HepG2 (cell line): ENCODE measurements at regions not wholly inside any gene's neighbourhood (a gene's known extent, or its start where the extent isn't known, plus 50 kb on each side); places are given as distances from the start of the nearest gene placed in this dataset.
A peak's percentile ranks its signal among the peaks of the same experiment; 100 is the strongest.

Source experiments
- ATM ChIP-seq: fragments of 450-650 bp; IDR thresholded peaks from 2 replicates; pipeline ENCODE4 v1.7.1; 2017; ENCODE audit warnings: mild to moderate bottlenecking, borderline replicate concordance
- CBFB ChIP-seq: sonication (generic); formaldehyde crosslinking; IDR thresholded peaks from 2 replicates; pipeline ENCODE4 v1.4.0; 2020; ENCODE audit warnings: missing genetic modification reagents
- CEBPB ChIP-seq: IDR thresholded peaks from 2 replicates; pipeline ENCODE4 v1.6.1; 2011; ENCODE audit warnings: low read depth, low read length, improper control_type of control experiment, borderline replicate concordance
- CEBPG ChIP-seq: IDR thresholded peaks from 2 replicates; pipeline ENCODE4 v1.6.1; 2016
- ETV6 ChIP-seq: sonication (generic); formaldehyde crosslinking; conservative IDR thresholded peaks from 2 replicates; pipeline ENCODE4 v1.4.0; 2020; ENCODE audit warnings: missing genetic modification reagents
- FOSL2 ChIP-seq: sonication (generic); formaldehyde crosslinking; IDR thresholded peaks from 2 replicates; pipeline ENCODE4 v1.4.0; 2020; ENCODE audit warnings: missing genetic modification reagents
- HNRNPL ChIP-seq: fragments of 200-400 bp; formaldehyde crosslinking; IDR thresholded peaks from 2 replicates; pipeline ENCODE4 v1.6.1; 2017; ENCODE audit warnings: mild to moderate bottlenecking, low read depth, low read length
- MIER3 ChIP-seq: IDR thresholded peaks from 2 replicates; pipeline ENCODE4 v1.6.1; 2016; ENCODE audit warnings: missing compliant biosample characterization, borderline replicate concordance
- MIXL1 ChIP-seq: IDR thresholded peaks from 2 replicates; pipeline ENCODE4 v1.6.1; 2016
- RERE ChIP-seq: IDR thresholded peaks from 2 replicates; pipeline ENCODE4 v1.6.1; 2016; ENCODE audit warnings: low read depth, missing genetic modification reagents, missing compliant biosample characterization
- SIX4 ChIP-seq: sonication (generic); formaldehyde crosslinking; IDR thresholded peaks from 2 replicates; pipeline ENCODE4 v1.4.0; 2020; ENCODE audit warnings: missing genetic modification reagents
- THRA ChIP-seq: sonication (generic); formaldehyde crosslinking; IDR thresholded peaks from 2 replicates; pipeline ENCODE4 v1.4.0; 2020; ENCODE audit warnings: missing genetic modification reagents, borderline replicate concordance
- USF2 ChIP-seq, 2 experiments: sonication (generic) in 1 of 2; formaldehyde crosslinking in 1 of 2; IDR thresholded peaks; 2 replicates each; pipeline versions ENCODE4 v1.5.1 to v1.6.1; 2011 to 2020; ENCODE audit warnings: borderline replicate concordance in 1 of 2, low read depth in 1 of 2, low read length in 1 of 2, mild to moderate bottlenecking in 1 of 2, missing genetic modification reagents in 1 of 2, moderate library complexity in 1 of 2
- ZMYM4 ChIP-seq: sonication (generic); formaldehyde crosslinking; IDR thresholded peaks from 2 replicates; pipeline ENCODE4 v1.8.1; 2023; ENCODE audit warnings: mild to moderate bottlenecking, missing genetic modification reagents
- ZNF350 ChIP-seq: sonication (generic); formaldehyde crosslinking; IDR thresholded peaks from 2 replicates; pipeline ENCODE4 v1.4.0; 2020; ENCODE audit warnings: mild to moderate bottlenecking, low read depth, missing genetic modification reagents, borderline replicate concordance
- ZNF512B ChIP-seq: sonication (generic); formaldehyde crosslinking; IDR thresholded peaks from 2 replicates; pipeline ENCODE4 v1.5.1; 2020; ENCODE audit warnings: missing genetic modification reagents, mild to moderate bottlenecking, borderline replicate concordance
- ZNF614 ChIP-seq: IDR thresholded peaks from 2 replicates; pipeline ENCODE4 v1.6.1; 2018; ENCODE audit warnings: missing biosample characterization, missing genetic modification reagents, inconsistent platforms, borderline replicate concordance

- 0 out of 2 replicates have a peak, but pooled peaks have one; percentile 21 for TF ChIP-seq RERE (CRISPR knock-in tag)
- peak; percentile 51 for TF ChIP-seq ZNF350 (CRISPR knock-in tag)
- TF ChIP-seq ETV6 (CRISPR knock-in tag) = 0 out of 2 replicates have a peak, but pooled peaks have one; percentile 31
- 0 out of 2 replicates have a peak, but pooled peaks have one; percentile 34 for TF ChIP-seq ZNF512B (CRISPR knock-in tag)
- 0 out of 2 replicates have a peak, but pooled peaks have one; percentile 34 for TF ChIP-seq ZNF614 (CRISPR knock-in tag)
- TF ChIP-seq CEBPB = peak; percentile 98
- peak; percentile 95 for TF ChIP-seq CEBPG
- TF ChIP-seq MIER3 (CRISPR knock-in tag) = peak; percentile 37; the same call in 1 of the 2 replicates
- peak; percentile 48; the same call in 1 of the 2 replicates for TF ChIP-seq MIXL1
- TF ChIP-seq SIX4 (CRISPR knock-in tag) = no peak
- TF ChIP-seq ZMYM4 (CRISPR knock-in tag) = peak; percentile 35; the same call in 1 of the 2 replicates
- TF ChIP-seq FOSL2 = peak; percentile 71
- no peak for TF ChIP-seq ATM
- peak; percentile 53; the same call in 1 of the 2 replicates for TF ChIP-seq THRA (CRISPR knock-in tag)
- peak; percentile 33; the same call in 1 of the 2 replicates for TF ChIP-seq USF2 (IDR thresholded peaks at IDR 0.05; ENCODE audit: low read depth, low read length)
- TF ChIP-seq USF2 (CRISPR knock-in tag; IDR thresholded peaks at IDR 0.05; ENCODE audit: borderline replicate concordance) = no peak
- TF ChIP-seq HNRNPL = peak; percentile 81; the same call in 1 of the 2 replicates
- no peak for TF ChIP-seq CBFB (CRISPR knock-in tag)
Measured at GRCh38 chr17:72516772-72517399, 396.1 kb downstream of the SOX9 start (continued).
